ENCODE measurements at regions not wholly inside any gene's neighbourhood (a gene's known extent, or its start where the extent isn't known, plus 50 kb on each side); places are given as distances from the start of the nearest gene placed in this dataset.

DNA sequence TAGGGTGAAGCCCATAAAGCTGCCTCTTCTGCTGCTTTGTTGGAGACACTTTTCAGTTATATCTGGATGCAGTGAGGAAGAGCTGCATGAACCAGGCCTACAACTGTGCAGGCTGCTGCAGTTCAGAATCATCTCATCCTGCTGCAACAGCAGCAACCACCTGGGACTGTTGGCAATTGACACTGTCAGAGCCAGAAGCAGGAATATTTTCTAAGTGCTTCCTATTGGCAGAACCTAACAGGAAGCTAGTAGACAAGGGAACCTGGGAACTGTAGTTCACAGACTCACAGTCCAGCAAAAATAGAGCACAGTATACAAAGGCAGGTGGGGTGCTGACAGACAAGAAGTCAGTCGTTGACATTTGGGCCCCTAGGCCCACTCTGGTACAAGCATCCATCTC is 452.9 kb upstream of the SPRED2 start:
- no peaks in the 10 kb centered on the region for H3K27me3 ChIP-seq (ENCODE audit: control insufficient read depth, insufficient read depth, low read length)
- H2AFZ ChIP-seq = no peak overlapping the region
- TF ChIP-seq, protein P1, sequence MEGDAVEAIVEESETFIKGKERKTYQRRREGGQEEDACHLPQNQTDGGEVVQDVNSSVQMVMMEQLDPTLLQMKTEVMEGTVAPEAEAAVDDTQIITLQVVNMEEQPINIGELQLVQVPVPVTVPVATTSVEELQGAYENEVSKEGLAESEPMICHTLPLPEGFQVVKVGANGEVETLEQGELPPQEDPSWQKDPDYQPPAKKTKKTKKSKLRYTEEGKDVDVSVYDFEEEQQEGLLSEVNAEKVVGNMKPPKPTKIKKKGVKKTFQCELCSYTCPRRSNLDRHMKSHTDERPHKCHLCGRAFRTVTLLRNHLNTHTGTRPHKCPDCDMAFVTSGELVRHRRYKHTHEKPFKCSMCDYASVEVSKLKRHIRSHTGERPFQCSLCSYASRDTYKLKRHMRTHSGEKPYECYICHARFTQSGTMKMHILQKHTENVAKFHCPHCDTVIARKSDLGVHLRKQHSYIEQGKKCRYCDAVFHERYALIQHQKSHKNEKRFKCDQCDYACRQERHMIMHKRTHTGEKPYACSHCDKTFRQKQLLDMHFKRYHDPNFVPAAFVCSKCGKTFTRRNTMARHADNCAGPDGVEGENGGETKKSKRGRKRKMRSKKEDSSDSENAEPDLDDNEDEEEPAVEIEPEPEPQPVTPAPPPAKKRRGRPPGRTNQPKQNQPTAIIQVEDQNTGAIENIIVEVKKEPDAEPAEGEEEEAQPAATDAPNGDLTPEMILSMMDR (IDR thresholded peaks at IDR 0.05) = no peak

DNA sequence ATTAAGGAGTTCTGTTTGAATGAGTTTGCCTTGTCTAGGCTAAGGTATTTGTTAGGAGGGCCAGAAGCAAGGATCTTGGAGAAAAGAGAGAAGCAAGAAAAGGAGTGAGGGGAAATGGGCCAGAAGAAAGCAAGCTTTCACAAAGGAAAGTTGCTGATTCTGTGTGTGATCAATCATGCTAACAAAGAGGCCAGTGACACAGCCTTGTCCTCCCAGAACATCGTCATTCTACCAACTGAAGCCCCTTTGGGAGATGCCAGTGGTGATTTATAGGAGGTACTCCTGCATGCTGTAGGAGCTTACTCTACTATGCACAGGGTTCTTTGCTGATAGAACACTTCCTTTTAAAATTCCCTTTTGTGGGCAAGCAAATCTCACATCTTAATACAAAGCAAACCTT is 449.2 kb upstream of the SPRED2 start:
- H3K4me3 ChIP-seq (ENCODE audit: low read depth, low read length) = no peak overlapping the region
- TF ChIP-seq, protein P1 (IDR thresholded peaks at IDR 0.05) = no peak
- no peaks in the 10 kb centered on the region for H3K9me3 ChIP-seq (ENCODE audit: control insufficient read depth, low read length)
- H3K27ac ChIP-seq = no peak overlapping the region
- no peak overlapping the region for H3K4me2 ChIP-seq (ENCODE audit: low read length)
- no peak overlapping the region for H2AFZ ChIP-seq
- H3K4me1 ChIP-seq = no peaks in the 10 kb centered on the region
- H3K27me3 ChIP-seq (ENCODE audit: control insufficient read depth, insufficient read depth, low read length) = no peaks in the 10 kb centered on the region
- H3K36me3 ChIP-seq (ENCODE audit: control insufficient read depth, insufficient read depth, low read length) = no peaks in the 10 kb centered on the region
- H3K79me2 ChIP-seq = no peaks in the 10 kb centered on the region
- H3K9ac ChIP-seq = no peak overlapping the region

More for the DNA sequence above, 452.9 kb upstream of the SPRED2 start:
- H3K9me3 ChIP-seq (ENCODE audit: control insufficient read depth, low read length) = no peaks in the 10 kb centered on the region
- no peaks in the 10 kb centered on the region for H3K36me3 ChIP-seq (ENCODE audit: control insufficient read depth, insufficient read depth, low read length)
- H3K27ac ChIP-seq = no peak overlapping the region
- no peaks in the 10 kb centered on the region for H3K4me1 ChIP-seq
- no peak overlapping the region for H3K4me3 ChIP-seq (ENCODE audit: low read depth, low read length)
- no peak overlapping the region for H3K4me2 ChIP-seq (ENCODE audit: low read length)
- H3K9ac ChIP-seq = no peak overlapping the region
- no peaks in the 10 kb centered on the region for H3K79me2 ChIP-seq

DNA sequence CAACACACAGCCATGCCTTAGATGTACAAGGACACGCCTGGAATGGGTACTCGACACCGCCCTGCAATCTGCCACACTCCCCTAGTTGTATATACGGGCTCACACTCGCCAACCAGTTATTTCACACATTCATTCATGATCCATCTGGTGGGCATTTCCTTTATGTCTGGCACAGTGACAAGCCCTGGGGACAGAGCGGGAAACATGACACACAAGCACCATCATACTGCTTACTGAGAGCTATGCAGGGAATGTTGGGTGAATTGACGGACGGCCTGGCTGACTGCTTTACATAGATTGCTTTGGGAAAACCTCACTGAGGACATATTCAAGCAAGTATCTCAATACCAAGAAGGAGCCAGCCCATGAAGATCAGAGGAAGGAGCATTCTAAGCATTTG is 448.0 kb upstream of the SPRED2 start:
- Histone ChIP-seq H3K36me3 (ENCODE audit: control insufficient read depth, insufficient read depth, low read length) (no peaks in the 10 kb centered on the region), H3K27me3 (ENCODE audit: control insufficient read depth, insufficient read depth, low read length) (no peaks in the 10 kb centered on the region), H3K4me2 (ENCODE audit: low read length) (no peak overlapping the region), H2AFZ (no peak overlapping the region), H3K4me3 (ENCODE audit: low read depth, low read length) (no peak overlapping the region), H3K9me3 (ENCODE audit: control insufficient read depth, low read length) (no peaks in the 10 kb centered on the region), H3K4me1 (no peaks in the 10 kb centered on the region), H3K79me2 (no peaks in the 10 kb centered on the region), H3K27ac (no peak overlapping the region), H3K9ac (no peak overlapping the region)
- TF ChIP-seq, protein P1 (IDR thresholded peaks at IDR 0.05) = no peak

DNA sequence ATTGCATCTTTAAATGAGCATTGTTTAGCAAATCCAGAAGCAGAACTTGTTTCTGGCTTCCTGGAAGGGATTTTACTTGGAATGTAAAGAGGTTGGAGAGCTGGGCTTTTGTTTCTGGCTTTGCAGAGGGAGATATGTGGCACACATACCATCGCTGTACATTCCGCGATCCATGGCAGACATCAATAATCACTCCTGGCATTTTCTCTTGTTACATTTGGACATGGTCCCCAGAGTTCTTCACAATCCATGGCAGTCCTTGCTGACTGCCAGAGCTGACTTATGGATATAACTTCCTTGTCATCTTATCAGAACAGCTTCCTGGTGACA is 445.6 kb upstream of the SPRED2 start:
- no peaks in the 10 kb centered on the region for H3K36me3 ChIP-seq (ENCODE audit: control insufficient read depth, insufficient read depth, low read length)
- no peak overlapping the region for H3K4me3 ChIP-seq (ENCODE audit: low read depth, low read length)
- H3K27ac ChIP-seq = no peak overlapping the region
- TF ChIP-seq, protein P1 (IDR thresholded peaks at IDR 0.05) = no peak
- H3K27me3 ChIP-seq (ENCODE audit: control insufficient read depth, insufficient read depth, low read length) = no peaks in the 10 kb centered on the region
- no peaks in the 10 kb centered on the region for H3K4me1 ChIP-seq
- H3K4me2 ChIP-seq (ENCODE audit: low read length) = no peak overlapping the region
- no peak overlapping the region for H2AFZ ChIP-seq
- no peak overlapping the region for H3K9ac ChIP-seq
- H3K9me3 ChIP-seq (ENCODE audit: control insufficient read depth, low read length) = no peaks in the 10 kb centered on the region
- no peaks in the 10 kb centered on the region for H3K79me2 ChIP-seq

DNA sequence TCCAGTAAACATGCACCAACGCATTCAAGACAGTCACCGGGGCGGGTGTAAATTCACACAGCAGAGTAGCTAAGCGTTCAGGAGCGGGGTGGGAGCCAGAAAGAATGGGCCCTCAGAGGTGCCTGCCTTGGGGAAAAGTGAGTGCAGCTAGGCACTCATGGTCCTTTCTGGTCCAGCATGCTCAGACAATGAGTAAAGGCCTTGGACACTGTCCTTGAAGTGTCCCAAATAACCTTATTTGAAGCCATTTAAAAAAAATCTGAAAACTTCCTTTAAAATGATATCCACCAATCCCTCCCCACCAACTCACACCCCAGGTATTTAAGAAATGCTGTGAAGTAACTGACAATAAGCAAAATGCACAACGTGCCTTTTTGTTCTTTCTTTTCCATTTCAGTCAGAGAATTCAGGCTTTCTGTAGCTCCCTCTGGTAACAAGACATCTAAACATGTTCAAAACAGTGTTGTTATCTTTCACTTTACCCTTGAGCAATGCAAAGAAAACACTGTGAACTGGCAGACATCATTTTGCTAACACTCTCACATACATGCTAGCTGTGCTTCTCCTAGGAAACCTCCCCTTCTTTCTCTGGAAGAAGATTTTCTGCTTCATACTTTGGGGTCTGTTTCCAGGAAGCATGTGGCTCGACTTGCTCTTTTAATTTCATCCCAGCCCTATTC is 445.1 kb upstream of the SPRED2 start:
- no peak overlapping the region for H3K4me3 ChIP-seq (ENCODE audit: low read depth, low read length)
- no peak overlapping the region for H3K27ac ChIP-seq
- no peak overlapping the region for H3K9ac ChIP-seq
- no peaks in the 10 kb centered on the region for H3K4me1 ChIP-seq
- H3K36me3 ChIP-seq (ENCODE audit: control insufficient read depth, insufficient read depth, low read length) = no peaks in the 10 kb centered on the region
- H3K4me2 ChIP-seq (ENCODE audit: low read length) = no peak overlapping the region
- no peaks in the 10 kb centered on the region for H3K27me3 ChIP-seq (ENCODE audit: control insufficient read depth, insufficient read depth, low read length)
- H3K9me3 ChIP-seq (ENCODE audit: control insufficient read depth, low read length) = no peaks in the 10 kb centered on the region
- no peak overlapping the region for H2AFZ ChIP-seq
- TF ChIP-seq, protein P1 (IDR thresholded peaks at IDR 0.05) = no peak
- H3K79me2 ChIP-seq = no peaks in the 10 kb centered on the region
